Activated CD4-positive, alpha-beta T cell treated with anti-CD3 and anti-CD28 coated beads for 36 hours (primary cell): ENCODE measurements at regions not wholly inside any gene's neighbourhood (a gene's known extent, or its start where the extent isn't known, plus 50 kb on each side); places are given as distances from the start of the nearest gene placed in this dataset.

Experiments used
- ATAC-seq: fragments of 200-7000 bp; cut with Tn5 transposase; one replicate; pipeline ENCODE4 v1.10.0; 2021; ENCODE audit warnings: mild to moderate bottlenecking, moderate library complexity
- CTCF ChIA-PET: fragments of 350-600 bp; sonication (Branson Sonifier 250); formaldehyde crosslinking; loops from one replicate; lab custom pipeline; 2021; ENCODE audit warnings: antibody characterized with exemption; lab: Charles Lee
- POLR2A ChIA-PET: fragments of 350-600 bp; sonication (Branson Sonifier 250); formaldehyde crosslinking; loops from one replicate; lab custom pipeline; 2021; ENCODE audit warnings: antibody characterized with exemption, inconsistent platforms; lab: Charles Lee
- DNase-seq: peaks from one replicate; pipeline ENCODE4 v3.0.0-alpha.2; 2020
- H3K27ac Mint-ChIP-seq: one replicate; pipeline ENCODE4 v1.8.0; 2021; ENCODE audit warnings: mixed read lengths
- H3K27me3 Mint-ChIP-seq: one replicate; pipeline ENCODE4 v1.8.0; 2021; ENCODE audit warnings: mixed read lengths
- H3K36me3 Mint-ChIP-seq: one replicate; pipeline ENCODE4 v1.8.0; 2021; ENCODE audit warnings: low read depth, mixed read lengths
- H3K4me1 Mint-ChIP-seq: one replicate; pipeline ENCODE4 v1.8.0; 2021; ENCODE audit warnings: mixed read lengths
- H3K4me3 Mint-ChIP-seq: one replicate; pipeline ENCODE4 v1.8.0; 2021; ENCODE audit warnings: mild to moderate bottlenecking, moderate library complexity, mixed read lengths
- H3K9me3 Mint-ChIP-seq: one replicate; pipeline ENCODE4 v1.8.0; 2021; ENCODE audit warnings: low read depth, mixed read lengths
- intact Hi-C, 2 experiments: fragments of 100-400 bp; cut with DNase I in 1 of 2; cut with micrococcal nuclease in 1 of 2; formaldehyde crosslinking; loops; one replicate each; pipeline versions ENCODE4 v1.14.2 to v1.15.1; 2022 to 2024; cut with DNase I, micrococcal nuclease

GRCh38 chr14:79960288-79960687 is 251.0 kb downstream of the DIO2 start:
- peaks cover 20% of the 10 kb centered on the region for H3K9me3 Mint-ChIP-seq
- ChIA-PET POLR2A (no interaction called here), CTCF (no interaction called here)
- no peaks in the 10 kb centered on the region for H3K27me3 Mint-ChIP-seq
- no peaks in the 10 kb centered on the region for H3K4me1 Mint-ChIP-seq
- H3K36me3 Mint-ChIP-seq: no peaks in the 10 kb centered on the region
- H3K4me3 Mint-ChIP-seq: no peak overlapping the region
- ATAC-seq (no peak), DNase-seq (no peak)
- intact Hi-C loops: no loop called here
- no peak overlapping the region for H3K27ac Mint-ChIP-seq

GRCh38 chr14:79951572-79951971 is 259.7 kb downstream of the DIO2 start:
- DNase-seq (no peak), ATAC-seq (no peak)
- ChIA-PET POLR2A (no interaction called here), CTCF (no interaction called here)
- H3K36me3 Mint-ChIP-seq: no peaks in the 10 kb centered on the region
- intact Hi-C loops: no loop called here
- no peak overlapping the region for H3K27ac Mint-ChIP-seq
- peaks cover 32% of the 10 kb centered on the region for H3K9me3 Mint-ChIP-seq
- no peak overlapping the region for H3K4me3 Mint-ChIP-seq
- no peaks in the 10 kb centered on the region for H3K4me1 Mint-ChIP-seq
- H3K27me3 Mint-ChIP-seq: no peaks in the 10 kb centered on the region

GRCh38 chr14:79949906-79950305 is 261.4 kb downstream of the DIO2 start:
- POLR2A ChIA-PET: interaction anchor here (0.7 kb wide), 1 partner anchor 619 kb away, joined by 3 read pairs; no protein-coding TSS in a partner anchor
- Mint-ChIP-seq H3K4me1 (no peaks in the 10 kb centered on the region), H3K4me3 (no peak overlapping the region), H3K36me3 (no peaks in the 10 kb centered on the region), H3K27me3 (no peaks in the 10 kb centered on the region), H3K27ac (no peak overlapping the region), H3K9me3 (peaks cover 18% of the 10 kb centered on the region)
- intact Hi-C loops: no loop called here
- no peak for ATAC-seq
- CTCF ChIA-PET: no interaction called here
- DNase-seq: no peak

- H3K4me3 Mint-ChIP-seq: no peak overlapping the region
- H3K4me1 Mint-ChIP-seq: no peaks in the 10 kb centered on the region
- intact Hi-C loops: no loop called here
- ATAC-seq: no peak
- no peak for DNase-seq
- H3K27ac Mint-ChIP-seq: no peak overlapping the region
- ChIA-PET CTCF (interaction anchor here (0.7 kb wide), 1 partner anchor 437 kb away, joined by 3 read pairs; no protein-coding TSS in a partner anchor), POLR2A (no interaction called here)
- no peaks in the 10 kb centered on the region for H3K27me3 Mint-ChIP-seq
- H3K36me3 Mint-ChIP-seq: no peaks in the 10 kb centered on the region
- H3K9me3 Mint-ChIP-seq: peaks cover 10% of the 10 kb centered on the region
Observed at GRCh38 chr14:79947440-79948054, 263.8 kb downstream of the DIO2 start.

GRCh38 chr14:79939235-79939634 is 272.1 kb downstream of the DIO2 start:
- Mint-ChIP-seq H3K36me3 (no peaks in the 10 kb centered on the region), H3K9me3 (peaks cover 5% of the 10 kb centered on the region), H3K27ac (no peak overlapping the region), H3K27me3 (no peaks in the 10 kb centered on the region), H3K4me1 (no peaks in the 10 kb centered on the region), H3K4me3 (no peak overlapping the region)
- intact Hi-C loops: no loop called here
- CTCF ChIA-PET: no interaction called here
- ATAC-seq (no peak), DNase-seq (no peak)
- POLR2A ChIA-PET: no interaction called here

DNA sequence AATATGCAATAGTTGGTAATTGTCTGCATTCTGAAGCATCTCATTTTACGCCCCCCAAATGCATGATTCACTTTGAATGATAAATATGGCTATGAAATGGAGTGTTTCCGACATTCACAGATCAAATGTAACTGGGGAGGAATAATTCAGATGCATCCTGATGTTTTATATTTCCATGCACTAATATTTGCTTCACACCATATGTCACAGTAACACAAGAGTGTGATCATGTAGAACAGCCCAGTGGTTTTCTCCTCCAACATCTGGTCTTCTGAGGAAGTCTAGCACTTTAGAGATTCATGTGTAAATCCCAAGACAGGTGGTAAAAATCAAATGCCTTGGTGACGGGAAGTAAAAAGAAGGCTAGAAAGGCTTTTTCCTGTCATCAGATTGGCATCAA is 273.1 kb downstream of the DIO2 start:
- CTCF ChIA-PET: no interaction called here
- H3K27me3 Mint-ChIP-seq: no peaks in the 10 kb centered on the region
- H3K27ac Mint-ChIP-seq: no peak overlapping the region
- peaks cover 5% of the 10 kb centered on the region for H3K9me3 Mint-ChIP-seq
- no peaks in the 10 kb centered on the region for H3K4me1 Mint-ChIP-seq
- H3K36me3 Mint-ChIP-seq: no peaks in the 10 kb centered on the region
- no peak overlapping the region for H3K4me3 Mint-ChIP-seq
- POLR2A ChIA-PET: no interaction called here
- intact Hi-C loops: no loop called here
- ATAC-seq (no peak), DNase-seq (no peak)

- ChIA-PET POLR2A (no interaction called here), CTCF (no interaction called here)
- no peak overlapping the region for H3K27ac Mint-ChIP-seq
- ATAC-seq: no peak
- no peaks in the 10 kb centered on the region for H3K36me3 Mint-ChIP-seq
- H3K27me3 Mint-ChIP-seq: no peaks in the 10 kb centered on the region
- intact Hi-C loops: no loop called here
- peaks cover 5% of the 10 kb centered on the region for H3K9me3 Mint-ChIP-seq
- DNase-seq: no peak
- no peak overlapping the region for H3K4me3 Mint-ChIP-seq
- no peaks in the 10 kb centered on the region for H3K4me1 Mint-ChIP-seq
Observed at GRCh38 chr14:79937433-79937832, 273.9 kb downstream of the DIO2 start.

- CTCF ChIA-PET: no interaction called here
- ATAC-seq: no peak
- peaks cover 18% of the 10 kb centered on the region for H3K9me3 Mint-ChIP-seq
Observed at GRCh38 chr14:79924551-79924950, 286.8 kb downstream of the DIO2 start.

GRCh38 chr14:79920180-79920692 is 291.1 kb downstream of the DIO2 start:
- Mint-ChIP-seq H3K27me3 (no peaks in the 10 kb centered on the region), H3K4me3 (no peak overlapping the region), H3K27ac (no peak overlapping the region), H3K4me1 (no peaks in the 10 kb centered on the region), H3K9me3 (peaks cover 18% of the 10 kb centered on the region), H3K36me3 (no peaks in the 10 kb centered on the region)
- CTCF ChIA-PET: no interaction called here
- POLR2A ChIA-PET: no interaction called here
- intact Hi-C loops: no loop called here
- DNase-seq: no peak
- no peak for ATAC-seq

More at GRCh38 chr14:79924551-79924950, 286.8 kb downstream of the DIO2 start:
- Mint-ChIP-seq H3K4me1 (no peaks in the 10 kb centered on the region), H3K36me3 (no peaks in the 10 kb centered on the region), H3K27me3 (no peaks in the 10 kb centered on the region), H3K4me3 (no peak overlapping the region), H3K27ac (no peak overlapping the region)
- POLR2A ChIA-PET: no interaction called here
- no peak for DNase-seq
- intact Hi-C loops: no loop called here
